BLaER1 (cell line): ENCODE measurements at regions not wholly inside any gene's neighbourhood (a gene's known extent, or its start where the extent isn't known, plus 50 kb on each side); places are given as distances from the start of the nearest gene placed in this dataset.

Experiments
- H3K27ac ChIP-seq: shearing (Covaris generic); formaldehyde crosslinking; 2 replicates; pipeline ENCODE4 v1.8.1; 2022
- H3K27me3 ChIP-seq: shearing (Covaris generic); formaldehyde crosslinking; 2 replicates; pipeline ENCODE4 v1.8.1; 2022
- H3K36me3 ChIP-seq: shearing (Covaris generic); formaldehyde crosslinking; 2 replicates; pipeline ENCODE4 v1.8.1; 2022
- H3K4me1 ChIP-seq: shearing (Covaris generic); formaldehyde crosslinking; 2 replicates; pipeline ENCODE4 v1.8.1; 2022
- H3K4me2 ChIP-seq: shearing (Covaris generic); formaldehyde crosslinking; 2 replicates; pipeline ENCODE4 v1.8.1; 2022
- H3K4me3 ChIP-seq: shearing (Covaris generic); formaldehyde crosslinking; 2 replicates; pipeline ENCODE4 v1.8.1; 2022
- H3K9ac ChIP-seq: shearing (Covaris generic); formaldehyde crosslinking; 2 replicates; pipeline ENCODE4 v1.8.1; 2022
- H3K9me3 ChIP-seq: shearing (Covaris generic); formaldehyde crosslinking; 2 replicates; pipeline ENCODE4 v1.8.1; 2022
- H4K20me1 ChIP-seq: shearing (Covaris generic); formaldehyde crosslinking; 2 replicates; pipeline ENCODE4 v1.8.1; 2022
- Cebpa-rat ChIP-seq: shearing (Covaris generic); IDR thresholded peaks from 2 replicates; pipeline ENCODE4 v1.8.1; 2022

DNA sequence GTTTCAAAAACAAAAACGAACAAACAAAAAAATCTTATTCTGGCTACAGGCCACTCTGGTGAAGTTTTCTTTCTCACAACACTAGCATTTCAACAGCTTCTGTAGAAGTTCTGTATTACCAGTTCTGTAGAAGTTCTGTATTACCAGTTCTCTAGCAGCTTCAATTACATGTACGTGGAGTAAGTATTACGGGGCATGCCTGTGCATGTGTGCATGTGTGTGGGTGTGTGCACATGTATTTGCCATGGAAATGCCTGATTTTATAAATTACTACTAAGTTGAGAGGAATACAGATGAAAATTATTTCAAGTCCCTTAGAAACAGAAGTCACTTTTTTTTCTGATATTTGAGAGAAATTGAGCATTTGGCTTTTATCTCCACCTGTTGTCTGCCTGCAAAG, 414.2 kb downstream of the FOXO1 start:
- Histone ChIP-seq H3K9me3 (0 out of 2 replicates have a peak, but pooled peaks cover 3% of the 10 kb centered on the region), H3K4me1 (peaks cover 14% of the 10 kb centered on the region), H3K27ac (no peak overlapping the region), H4K20me1 (no peaks in the 10 kb centered on the region), H3K27me3 (no peaks in the 10 kb centered on the region), H3K9ac (no peak overlapping the region), H3K36me3 (no peaks in the 10 kb centered on the region), H3K4me2 (no peak overlapping the region), H3K4me3 (no peak overlapping the region)
- no peak for TF ChIP-seq Cebpa-rat

DNA sequence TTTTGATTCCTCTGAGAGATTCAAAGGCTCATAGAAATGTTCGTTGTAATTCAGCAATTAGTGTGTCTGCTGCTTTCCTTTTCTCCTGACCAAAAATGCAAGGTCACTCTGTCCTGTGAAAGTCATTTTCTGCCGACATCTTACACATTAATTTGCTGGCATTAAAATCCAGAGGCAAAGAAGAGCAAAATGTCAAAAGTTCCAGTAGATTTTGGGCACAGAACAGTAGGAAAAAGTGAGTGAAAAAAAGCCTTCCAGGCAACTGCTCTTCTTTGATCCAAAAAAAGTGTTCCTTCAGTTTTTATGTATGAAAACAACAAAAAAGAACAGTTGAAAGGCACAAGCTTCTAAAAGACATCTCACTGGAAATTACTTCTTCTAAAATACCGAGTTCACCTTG, 413.8 kb downstream of the FOXO1 start:
- Histone ChIP-seq H3K4me1 (peaks cover 14% of the 10 kb centered on the region), H3K27me3 (no peaks in the 10 kb centered on the region), H3K27ac (no peak overlapping the region), H4K20me1 (no peaks in the 10 kb centered on the region), H3K9me3 (0 out of 2 replicates have a peak, but pooled peaks cover 3% of the 10 kb centered on the region), H3K4me3 (no peak overlapping the region), H3K4me2 (no peak overlapping the region), H3K9ac (no peak overlapping the region), H3K36me3 (no peaks in the 10 kb centered on the region)
- no peak for TF ChIP-seq Cebpa-rat

DNA sequence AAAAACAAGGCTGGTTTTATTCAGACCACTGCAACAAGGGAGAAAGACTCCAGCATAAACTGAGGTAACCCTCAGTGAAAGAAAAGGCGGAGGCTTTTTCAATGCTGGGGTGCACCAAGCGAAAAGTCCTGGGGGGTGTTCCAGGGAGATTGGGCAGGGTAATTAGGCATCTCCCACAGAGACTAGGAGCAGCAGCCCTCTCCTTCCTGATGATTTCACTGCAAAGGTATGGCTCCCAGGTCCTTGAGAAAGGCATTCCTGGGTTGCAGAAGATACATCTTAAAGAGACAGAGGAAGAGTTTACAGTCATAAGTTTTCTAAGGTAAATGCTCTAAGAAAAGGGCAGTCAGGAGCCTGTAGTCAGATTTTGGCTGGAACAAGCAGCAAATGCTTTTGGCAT, 412.0 kb downstream of the FOXO1 start:
- H3K9me3 ChIP-seq, result 0 out of 2 replicates have a peak, but pooled peaks cover under 1% of the 10 kb centered on the region
- H3K4me2 ChIP-seq, result no peak overlapping the region
- H3K27me3 ChIP-seq, result no peaks in the 10 kb centered on the region
- no peak overlapping the region for H3K4me3 ChIP-seq
- peaks cover 14% of the 10 kb centered on the region for H3K4me1 ChIP-seq
- no peaks in the 10 kb centered on the region for H3K36me3 ChIP-seq
- no peaks in the 10 kb centered on the region for H4K20me1 ChIP-seq
- H3K27ac ChIP-seq, result no peak overlapping the region
- TF ChIP-seq Cebpa-rat, result no peak
- no peak overlapping the region for H3K9ac ChIP-seq

DNA sequence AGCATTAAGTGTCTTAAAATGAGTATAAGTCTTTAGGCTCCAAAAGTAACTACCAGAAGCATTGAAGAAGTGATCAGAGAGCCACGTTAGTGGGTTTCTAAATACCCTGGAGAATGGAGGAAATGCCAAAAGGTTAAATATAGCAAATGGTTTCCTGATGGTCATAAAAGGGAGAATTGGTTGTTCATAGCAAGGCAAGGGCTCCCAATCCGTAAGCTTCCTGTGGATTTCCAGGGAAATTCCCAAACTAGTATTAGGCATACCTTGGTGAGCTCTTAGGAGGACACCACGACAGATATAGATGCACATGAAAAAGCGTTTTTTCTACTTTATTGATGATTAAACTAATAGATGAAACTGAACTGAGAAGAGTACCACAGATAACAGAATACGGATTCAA, 410.9 kb downstream of the FOXO1 start:
- H3K27ac ChIP-seq, result no peak overlapping the region
- no peaks in the 10 kb centered on the region for H3K9me3 ChIP-seq
- TF ChIP-seq Cebpa-rat, result no peak
- peak overlapping the region; percentile 63 for H3K4me2 ChIP-seq
- H3K4me3 ChIP-seq, result no peak overlapping the region
- no peaks in the 10 kb centered on the region for H3K36me3 ChIP-seq
- peaks cover 14% of the 10 kb centered on the region for H3K4me1 ChIP-seq
- no peaks in the 10 kb centered on the region for H4K20me1 ChIP-seq
- no peak overlapping the region for H3K9ac ChIP-seq
- no peaks in the 10 kb centered on the region for H3K27me3 ChIP-seq

DNA sequence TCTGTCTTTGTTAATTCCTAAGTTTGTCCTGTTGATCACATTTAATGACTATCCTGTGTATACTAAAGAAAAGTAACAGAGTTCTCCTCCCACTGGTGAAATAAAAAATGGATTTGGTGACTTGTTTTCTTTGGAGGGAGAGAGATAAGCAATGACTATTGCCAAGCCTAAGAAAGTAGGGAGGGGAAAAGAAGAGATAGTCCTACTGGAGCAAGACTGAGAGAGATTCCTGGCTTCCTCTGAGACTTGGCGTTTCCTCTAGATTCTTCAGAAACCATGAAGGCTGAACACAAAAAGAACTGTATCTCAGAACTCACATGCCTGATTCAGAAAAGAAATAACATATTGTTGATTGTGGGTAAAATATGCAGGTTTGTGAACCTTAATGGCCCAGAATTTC, 406.5 kb downstream of the FOXO1 start:
- Histone ChIP-seq H3K36me3 (no peaks in the 10 kb centered on the region), H3K4me2 (no peak overlapping the region), H3K9me3 (no peaks in the 10 kb centered on the region), H3K27me3 (no peaks in the 10 kb centered on the region), H3K4me3 (no peak overlapping the region), H3K9ac (no peak overlapping the region), H3K27ac (no peak overlapping the region), H4K20me1 (no peaks in the 10 kb centered on the region), H3K4me1 (peaks cover 12% of the 10 kb centered on the region)
- TF ChIP-seq Cebpa-rat, result no peak

DNA sequence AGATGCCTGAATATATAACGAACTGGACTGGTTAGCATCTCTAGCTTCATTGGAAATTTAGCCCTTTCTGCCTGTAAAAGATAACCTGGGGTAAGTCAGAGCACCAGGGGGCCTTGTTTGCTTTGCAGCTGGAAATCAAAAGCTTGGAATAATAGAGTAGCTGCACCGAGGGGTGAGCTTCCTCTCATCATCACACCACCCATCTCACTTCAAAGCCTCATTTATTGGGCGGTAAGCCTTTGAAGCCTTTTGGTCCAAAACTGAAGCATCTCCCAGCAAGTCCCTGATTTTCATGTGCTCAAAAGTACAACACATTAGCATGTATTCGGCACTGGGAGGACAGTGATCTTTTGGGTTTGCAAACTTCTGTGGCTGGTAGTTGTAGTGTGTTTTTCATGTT, 405.1 kb downstream of the FOXO1 start:
- no peaks in the 10 kb centered on the region for H3K9me3 ChIP-seq
- no peaks in the 10 kb centered on the region for H3K27me3 ChIP-seq
- H3K4me1 ChIP-seq, result no peaks in the 10 kb centered on the region
- no peak for TF ChIP-seq Cebpa-rat
- H3K9ac ChIP-seq, result no peak overlapping the region
- no peaks in the 10 kb centered on the region for H3K36me3 ChIP-seq
- no peaks in the 10 kb centered on the region for H4K20me1 ChIP-seq
- H3K4me2 ChIP-seq, result no peak overlapping the region
- no peak overlapping the region for H3K4me3 ChIP-seq
- H3K27ac ChIP-seq, result no peak overlapping the region

DNA sequence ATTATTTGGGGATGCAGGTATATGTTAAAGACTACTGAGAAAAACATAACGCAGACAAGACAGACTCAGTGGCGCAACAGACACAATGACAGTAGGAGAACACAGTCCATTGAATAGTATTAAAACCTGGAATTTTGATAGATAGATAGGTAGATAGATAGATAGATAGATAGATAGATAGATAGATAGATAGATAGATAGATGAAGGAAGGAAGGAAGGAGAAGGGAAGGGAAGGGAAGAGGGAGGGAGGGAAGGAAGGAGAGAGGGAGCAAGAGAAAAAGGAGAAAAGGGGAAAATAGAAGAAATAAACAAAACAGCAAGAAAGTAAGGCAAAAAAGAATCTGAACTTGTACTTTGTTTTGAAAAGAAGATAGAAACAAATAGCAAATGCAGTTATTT, 404.5 kb downstream of the FOXO1 start:
- H3K27me3 ChIP-seq, result no peaks in the 10 kb centered on the region
- H3K9ac ChIP-seq, result no peak overlapping the region
- no peak overlapping the region for H3K27ac ChIP-seq
- no peak overlapping the region for H3K4me3 ChIP-seq
- no peak for TF ChIP-seq Cebpa-rat
- no peaks in the 10 kb centered on the region for H3K36me3 ChIP-seq
- no peaks in the 10 kb centered on the region for H4K20me1 ChIP-seq
- H3K4me2 ChIP-seq, result no peak overlapping the region
- H3K9me3 ChIP-seq, result no peaks in the 10 kb centered on the region
- no peaks in the 10 kb centered on the region for H3K4me1 ChIP-seq

DNA sequence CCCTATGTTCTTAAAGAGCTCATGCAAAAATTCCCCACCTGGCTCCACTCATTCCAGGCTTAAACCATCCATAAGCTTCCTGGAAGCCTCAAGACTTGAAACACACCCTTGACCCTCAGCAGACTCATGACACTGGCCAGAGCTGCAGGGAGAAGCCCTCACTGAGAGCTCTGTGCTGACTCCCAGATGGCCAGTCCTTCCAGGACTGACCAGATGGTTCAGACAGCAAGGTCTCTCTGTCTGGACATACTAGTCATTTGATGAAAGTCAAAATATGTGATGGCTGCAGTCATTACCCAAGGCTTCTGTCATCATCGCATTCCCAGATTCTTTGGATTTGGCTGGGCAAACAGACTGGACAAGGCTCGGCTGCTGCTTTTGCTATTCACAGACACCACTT, 397.4 kb downstream of the FOXO1 start:
- no peaks in the 10 kb centered on the region for H3K9me3 ChIP-seq
- H4K20me1 ChIP-seq, result no peaks in the 10 kb centered on the region
- no peaks in the 10 kb centered on the region for H3K36me3 ChIP-seq
- H3K9ac ChIP-seq, result no peak overlapping the region
- H3K27me3 ChIP-seq, result no peaks in the 10 kb centered on the region
- H3K27ac ChIP-seq, result no peak overlapping the region
- no peak overlapping the region for H3K4me2 ChIP-seq
- H3K4me3 ChIP-seq, result no peak overlapping the region
- peaks cover 38% of the 10 kb centered on the region for H3K4me1 ChIP-seq
- TF ChIP-seq Cebpa-rat, result no peak

DNA sequence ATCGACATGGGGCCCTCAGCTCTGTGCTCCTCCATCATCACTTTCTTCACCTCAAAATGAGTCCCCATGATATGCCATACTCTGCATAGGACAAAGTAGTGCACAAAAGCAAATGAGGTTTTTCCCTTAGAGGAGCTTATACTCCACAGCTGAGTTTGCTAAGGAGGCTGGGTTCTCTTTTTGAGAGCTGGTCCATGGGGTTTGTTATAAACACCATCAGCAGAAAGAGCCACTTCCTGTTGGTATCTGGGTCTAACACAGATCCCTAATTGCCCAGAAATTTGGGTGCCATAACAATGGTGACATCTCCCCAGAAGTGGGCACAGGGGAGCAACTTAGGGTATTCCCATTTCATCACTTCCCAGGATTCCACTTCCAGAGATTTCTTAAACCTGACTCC, 395.7 kb downstream of the FOXO1 start:
- TF ChIP-seq Cebpa-rat, result no peak
- no peak overlapping the region for H3K9ac ChIP-seq

DNA sequence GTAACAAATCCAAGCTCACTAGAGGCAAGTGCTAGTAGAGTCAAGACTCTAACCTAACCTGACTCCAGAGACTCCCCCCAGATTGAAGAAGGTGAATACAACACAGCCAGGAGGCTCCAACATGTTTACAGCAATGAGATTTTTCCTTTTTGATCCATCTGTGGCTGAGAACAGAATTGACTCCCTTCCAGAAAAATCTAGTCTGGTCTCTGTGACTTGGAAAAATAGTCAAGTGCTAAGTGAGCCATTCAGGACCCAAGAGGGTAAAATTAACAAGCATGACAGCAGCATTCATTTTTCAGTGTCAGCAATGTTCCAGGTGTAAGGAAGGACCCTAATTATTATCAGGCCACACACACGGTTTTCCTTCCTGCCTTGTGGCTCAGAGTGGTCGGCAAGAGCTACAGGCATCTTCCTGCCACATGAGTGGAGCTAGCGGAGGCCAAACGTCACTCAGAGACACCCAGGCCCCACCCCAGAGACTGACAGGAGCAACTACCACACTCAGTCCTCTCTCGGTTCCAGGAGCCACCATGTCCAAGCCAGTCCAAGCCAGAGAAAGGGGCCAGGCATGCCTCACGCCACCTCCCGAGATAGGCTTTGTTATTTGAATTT, 395.1 kb downstream of the FOXO1 start:
- Histone ChIP-seq H3K27ac (peak overlapping the region; percentile 33; the same call in 1 of the 2 replicates), H4K20me1 (no peaks in the 10 kb centered on the region), H3K27me3 (no peaks in the 10 kb centered on the region), H3K4me3 (no peak overlapping the region), H3K9ac (no peak overlapping the region; the same call in 1 of the 2 replicates), H3K36me3 (no peaks in the 10 kb centered on the region), H3K4me2 (peak overlapping the region; percentile 79), H3K9me3 (no peaks in the 10 kb centered on the region), H3K4me1 (peaks cover 38% of the 10 kb centered on the region)
- no peak for TF ChIP-seq Cebpa-rat

More for the DNA sequence above, 395.7 kb downstream of the FOXO1 start:
- Histone ChIP-seq H3K4me2 (peak overlapping the region; percentile 79), H4K20me1 (no peaks in the 10 kb centered on the region), H3K4me3 (no peak overlapping the region), H3K27ac (peak overlapping the region; percentile 33; the same call in 1 of the 2 replicates), H3K27me3 (no peaks in the 10 kb centered on the region), H3K4me1 (peaks cover 38% of the 10 kb centered on the region), H3K9me3 (no peaks in the 10 kb centered on the region), H3K36me3 (no peaks in the 10 kb centered on the region)
